CD14-positive monocyte (primary cell): ENCODE measurements at regions not wholly inside any gene's neighbourhood (a gene's known extent, or its start where the extent isn't known, plus 50 kb on each side); places are given as distances from the start of the nearest gene placed in this dataset.

Source experiments
- DNase-seq, 3 donors: peaks; one replicate each; pipeline ENCODE4 v3.0.0-alpha.2; 2011 to 2022
- H2AFZ ChIP-seq: 2 replicates; pipeline ENCODE4 v1.6.0; 2012; ENCODE audit warnings: mild to moderate bottlenecking, low read depth, low read length, inconsistent platforms; ENCODE audit not compliant: insufficient read depth, poor library complexity, severe bottlenecking
- H3K27ac ChIP-seq, 2 donors: 1 replicate in 1 of 2; 2 replicates in 1 of 2; pipeline ENCODE4 v1.5.1; 2012 to 2013; ENCODE audit warnings: low read length in 2 of 2, control low read depth in 1 of 2, inconsistent platforms in 1 of 2, low read depth in 1 of 2, mild to moderate bottlenecking in 1 of 2
- H3K27me3 ChIP-seq, 2 donors: one replicate each; pipeline versions ENCODE4 v1.6.0 to v1.6.1; 2011 to 2013; ENCODE audit warnings: low read length in 2 of 2; ENCODE audit not compliant: control insufficient read depth in 2 of 2, insufficient read depth in 2 of 2
- H3K36me3 ChIP-seq, 2 donors: replicated peaks in 1 of 2; 1 replicate in 1 of 2; 2 replicates in 1 of 2; pipeline versions ENCODE4 v1.5.1 to v1.6.1; 2012 to 2013; ENCODE audit warnings: low read length in 2 of 2, control low read depth in 1 of 2, inconsistent platforms in 1 of 2, mild to moderate bottlenecking in 1 of 2; ENCODE audit not compliant: insufficient read depth in 2 of 2, control insufficient read depth in 1 of 2
- H3K4me1 ChIP-seq, 2 donors: 1 replicate in 1 of 2; 2 replicates in 1 of 2; pipeline versions ENCODE4 v1.5.1 to v1.6.1; 2012 to 2013; ENCODE audit warnings: low read length in 2 of 2, control low read depth in 1 of 2, inconsistent platforms in 1 of 2, mild to moderate bottlenecking in 1 of 2, moderate library complexity in 1 of 2; ENCODE audit not compliant: insufficient read depth in 2 of 2, control insufficient read depth in 1 of 2
- H3K4me2 ChIP-seq: replicated peaks from 2 replicates; pipeline ENCODE3; 2012; ENCODE audit warnings: low read length, moderate library complexity, mild to moderate bottlenecking; ENCODE audit not compliant: poor library complexity, severe bottlenecking; ENCODE audit errors: extremely low read depth
- H3K4me3 ChIP-seq, 3 experiments: fragments of 200-600 bp in 1 of 3; sonication (generic) in 1 of 3; replicated peaks in 1 of 3; 1 replicate in 2 of 3; 2 replicates in 1 of 3; pipeline ENCODE4 v1.5.1; 2011 to 2013; ENCODE audit warnings: low read length in 3 of 3, mild to moderate bottlenecking in 3 of 3, control low read depth in 2 of 3, low read depth in 2 of 3, inconsistent platforms in 1 of 3, moderate library complexity in 1 of 3
- H3K79me2 ChIP-seq: 2 replicates; pipeline ENCODE4 v1.6.0; 2012; ENCODE audit warnings: mild to moderate bottlenecking, control low read depth, inconsistent platforms, low read length, moderate library complexity; ENCODE audit not compliant: insufficient read depth
- H3K9ac ChIP-seq: 2 replicates; pipeline ENCODE4 v1.6.0; 2017; ENCODE audit warnings: low read length, mild to moderate bottlenecking; ENCODE audit not compliant: insufficient read depth, poor library complexity, severe bottlenecking
- H3K9me3 ChIP-seq, 2 donors: replicated peaks in 1 of 2; 1 replicate in 1 of 2; 2 replicates in 1 of 2; pipeline versions ENCODE4 v1.5.1 to v1.6.1; 2012 to 2013; ENCODE audit warnings: low read length in 2 of 2, control low read depth in 1 of 2; ENCODE audit not compliant: control insufficient read depth in 1 of 2, insufficient read depth in 1 of 2
- H4K20me1 ChIP-seq: 2 replicates; pipeline ENCODE4 v1.6.0; 2012; ENCODE audit warnings: mild to moderate bottlenecking, low read length, control low read depth, moderate library complexity; ENCODE audit not compliant: insufficient read depth
- H3K27ac Mint-ChIP-seq, 7 donors: one replicate each; pipeline ENCODE4 v1.8.0; 2020; ENCODE audit warnings: mild to moderate bottlenecking in 7 of 7, mixed read lengths in 7 of 7, moderate library complexity in 6 of 7, inconsistent platforms in 2 of 7
- H3K27me3 Mint-ChIP-seq, 3 donors: one replicate each; pipeline ENCODE4 v1.8.0; 2021 to 2022; ENCODE audit warnings: low read depth in 3 of 3, mild to moderate bottlenecking in 3 of 3, mixed read lengths in 3 of 3, moderate library complexity in 3 of 3, inconsistent platforms in 1 of 3
- H3K36me3 Mint-ChIP-seq, 2 donors: one replicate each; pipeline ENCODE4 v1.8.0; 2020; ENCODE audit warnings: mixed read lengths in 2 of 2, inconsistent platforms in 1 of 2, mild to moderate bottlenecking in 1 of 2
- H3K4me1 Mint-ChIP-seq: one replicate; pipeline ENCODE4 v1.8.0; 2020; ENCODE audit warnings: mild to moderate bottlenecking, mixed read lengths
- H3K4me3 Mint-ChIP-seq, 2 donors: one replicate each; pipeline ENCODE4 v1.8.0; 2020; ENCODE audit warnings: mild to moderate bottlenecking in 2 of 2, mixed read lengths in 2 of 2, moderate library complexity in 1 of 2
- H3K9me3 Mint-ChIP-seq, 7 donors: one replicate each; pipeline ENCODE4 v1.8.0; 2020 to 2022; ENCODE audit warnings: mixed read lengths in 7 of 7, mild to moderate bottlenecking in 6 of 7, moderate library complexity in 6 of 7, inconsistent platforms in 2 of 7
- CTCF ChIP-seq: fragments of 200-600 bp; IDR thresholded peaks from one replicate; pipeline ENCODE4 v1.8.0; 2022; ENCODE audit warnings: antibody characterized with exemption, mild to moderate bottlenecking
- WGBS: methylation state at CpG from one replicate; pipeline ENCODE4 v1.1.5; 2013; ENCODE audit warnings: missing lambda C conversion rate; ENCODE audit not compliant: insufficient coverage; 5-methylcytosine and 5-hydroxymethylcytosine counted together
- intact Hi-C, 2 donors: fragments of 100-400 bp; cut with micrococcal nuclease; formaldehyde crosslinking; loops; one replicate each; pipeline versions ENCODE4 v1.15.0 to v1.15.1; 2023

- Histone ChIP-seq H3K27me3 (no peaks in the 10 kb centered on the region), H3K4me1 (no peaks in the 10 kb centered on the region), H3K9me3 (peaks cover 0 to 5% of the 10 kb centered on the region in 2 donors), H4K20me1 (no peaks in the 10 kb centered on the region), H3K79me2 (no peaks in the 10 kb centered on the region), H3K36me3 (no peaks in the 10 kb centered on the region), H3K9ac (no peak overlapping the region), H2AFZ (no peak overlapping the region), H3K4me2 (no peak overlapping the region), H3K27ac (no peak overlapping the region), H3K4me3 (no peak overlapping the region)
- DNase-seq = no peak
- TF ChIP-seq CTCF = no peak
- peaks cover 0 to 8% (median 5%) of the 10 kb centered on the region in 7 donors for H3K9me3 Mint-ChIP-seq
- H3K27ac Mint-ChIP-seq = no peak overlapping the region
- WGBS = no CpG with 5 or more reads among the region's 4 CpGs
- H3K36me3 Mint-ChIP-seq = no peaks in the 10 kb centered on the region
- H3K27me3 Mint-ChIP-seq = peaks cover 0 to 1% (median 0%) of the 10 kb centered on the region in 3 donors
- no peak overlapping the region for H3K4me3 Mint-ChIP-seq
- intact Hi-C loops = no loop called here
- H3K4me1 Mint-ChIP-seq = no peaks in the 10 kb centered on the region
Observed at GRCh38 chr5:25025831-25026230, 381.1 kb upstream of the CDH10 start.

- intact Hi-C loops = no loop called here
- Histone ChIP-seq H3K79me2 (no peaks in the 10 kb centered on the region), H3K27me3 (no peaks in the 10 kb centered on the region), H3K27ac (no peak overlapping the region), H3K4me2 (no peak overlapping the region), H4K20me1 (no peaks in the 10 kb centered on the region), H3K4me1 (no peaks in the 10 kb centered on the region), H2AFZ (no peak overlapping the region), H3K9ac (no peak overlapping the region), H3K36me3 (no peaks in the 10 kb centered on the region), H3K4me3 (no peak overlapping the region), H3K9me3 (no peaks in the 10 kb centered on the region)
- WGBS = no CpG with 5 or more reads among the region's 1 CpG
- no peak for TF ChIP-seq CTCF
- DNase-seq = no peak
- Mint-ChIP-seq H3K9me3 (peaks cover 0 to 7% (median 3%) of the 10 kb centered on the region in 7 donors), H3K4me1 (no peaks in the 10 kb centered on the region), H3K27me3 (no peaks in the 10 kb centered on the region), H3K36me3 (no peaks in the 10 kb centered on the region), H3K4me3 (no peak overlapping the region), H3K27ac (no peak overlapping the region)
Observed at GRCh38 chr5:25020454-25020853, 375.7 kb upstream of the CDH10 start.
